GM12872 (cell line): ENCODE measurements at regions not wholly inside any gene's neighbourhood (a gene's known extent, or its start where the extent isn't known, plus 50 kb on each side); places are given as distances from the start of the nearest gene placed in this dataset.

Experiments
- CTCF ChIP-seq: IDR thresholded peaks from 3 replicates; pipeline ENCODE4 v1.5.1; 2011; ENCODE audit warnings: low read depth, mild to moderate bottlenecking, low read length, moderate library complexity; ENCODE audit not compliant: insufficient read depth

GRCh38 chr9:17065062-17065461 is 69.8 kb upstream of the CNTLN start:
- no peak for TF ChIP-seq CTCF

- no peak for TF ChIP-seq CTCF
Observed at GRCh38 chr9:17064558-17064957, 70.3 kb upstream of the CNTLN start.

GRCh38 chr9:17063535-17064135 is 71.2 kb upstream of the CNTLN start:
- peak; percentile 66 for TF ChIP-seq CTCF

GRCh38 chr9:17062497-17062896 is 72.3 kb upstream of the CNTLN start:
- TF ChIP-seq CTCF: no peak

GRCh38 chr9:17060450-17060849 is 74.4 kb upstream of the CNTLN start:
- no peak for TF ChIP-seq CTCF

GRCh38 chr9:17059465-17059864 is 75.4 kb upstream of the CNTLN start:
- no peak for TF ChIP-seq CTCF

- TF ChIP-seq CTCF: no peak
Observed at GRCh38 chr9:17057729-17058128, 77.1 kb upstream of the CNTLN start.
